Ovary (tissue), 3 donors: ENCODE measurements at regions not wholly inside any gene's neighbourhood (a gene's known extent, or its start where the extent isn't known, plus 50 kb on each side); places are given as distances from the start of the nearest gene placed in this dataset.

Source experiments
- CTCF ChIP-seq, 3 donors: fragments of 450-650 bp in 2 of 3; fragments of 200-600 bp in 1 of 3; IDR thresholded peaks; one replicate each; pipeline versions ENCODE4 v1.5.1 to v1.8.0; 2016 to 2022; ENCODE audit warnings: antibody characterized with exemption in 3 of 3, mild to moderate bottlenecking in 1 of 3
- EP300 ChIP-seq: sonication (generic); formaldehyde crosslinking; IDR thresholded peaks from one replicate; pipeline ENCODE4 v1.6.1; 2017; ENCODE audit warnings: antibody characterized with exemption
- POLR2A ChIP-seq: fragments of 450-650 bp; IDR thresholded peaks from one replicate; pipeline ENCODE4 v1.6.1; 2017; ENCODE audit warnings: antibody characterized with exemption, mild to moderate bottlenecking, moderate library complexity
- donor health status: DM: no; HTN: no; CAD: no.

- TF ChIP-seq CTCF (IDR thresholded peaks at IDR 0.05) (no peak), POLR2A (no peak), EP300 (no peak)
Measured at GRCh38 chr4:137125011-137125410, 407.3 kb downstream of the PCDH18 start.
